PC-3 (cell line): ENCODE measurements at regions not wholly inside any gene's neighbourhood (a gene's known extent, or its start where the extent isn't known, plus 50 kb on each side); places are given as distances from the start of the nearest gene placed in this dataset.

Source experiments
- ATAC-seq: fragments of 200-7000 bp; cut with Tn5 transposase; 2 replicates; pipeline ENCODE4 v1.9.1; 2020; ENCODE audit warnings: mild to moderate bottlenecking, moderate library complexity
- BruUV-seq: library from RNA; stranded (reverse); fragments of 400-500 nt; replicated peaks from 2 replicates; lab custom pipeline; 2021; lab: Mats Ljungman, UMichigan
- CTCF ChIA-PET: fragments of 300-600 bp; sonication (Branson Sonifier 250); formaldehyde crosslinking; loops from one replicate; lab custom pipeline; 2022; ENCODE audit warnings: antibody characterized with exemption; lab: Charles Lee
- POLR2A ChIA-PET: fragments of 300-600 bp; sonication (Branson Sonifier 250); formaldehyde crosslinking; loops from one replicate; lab custom pipeline; 2022; ENCODE audit warnings: antibody characterized with exemption; ENCODE audit not compliant: unreplicated experiment; lab: Charles Lee
- DNase-seq: peaks from one replicate; pipeline ENCODE4 v3.0.0-alpha.2; 2015
- H2AFZ ChIP-seq: fragments of 300-600 bp; sonication (generic); 2 replicates; pipeline ENCODE4 v1.6.0; 2016; ENCODE audit warnings: antibody characterized with exemption, low read length
- H3F3A ChIP-seq: fragments of 300-600 bp; sonication (generic); one replicate; pipeline ENCODE4 v1.6.0; 2017; ENCODE audit warnings: antibody characterized with exemption, low read length, control low read depth, mild to moderate bottlenecking; ENCODE audit not compliant: unreplicated experiment
- H3K27ac ChIP-seq: fragments of 300-600 bp; sonication (generic); 2 replicates; pipeline ENCODE4 v1.5.1; 2016; ENCODE audit warnings: mild to moderate bottlenecking, low read length
- H3K27me3 ChIP-seq: fragments of 300-600 bp; sonication (generic); 2 replicates; pipeline ENCODE4 v1.6.1; 2016; ENCODE audit warnings: low read length, mixed read lengths
- H3K36me3 ChIP-seq: fragments of 300-600 bp; sonication (generic); 2 replicates; pipeline ENCODE4 v1.6.1; 2016; ENCODE audit warnings: low read depth, mixed run types, low read length, mixed read lengths
- H3K4me1 ChIP-seq: fragments of 300-600 bp; sonication (generic); 2 replicates; pipeline ENCODE4 v1.5.1; 2016; ENCODE audit warnings: low read length; ENCODE audit not compliant: insufficient read depth
- H3K4me2 ChIP-seq: fragments of 300-600 bp; sonication (generic); 2 replicates; pipeline ENCODE4 v1.6.0; 2016; ENCODE audit warnings: low read length
- H3K4me3 ChIP-seq: fragments of 300-600 bp; sonication (generic); 2 replicates; pipeline ENCODE4 v1.5.1; 2016; ENCODE audit warnings: mild to moderate bottlenecking, low read length, mixed read lengths
- H3K79me2 ChIP-seq: fragments of 300-600 bp; sonication (generic); 2 replicates; pipeline ENCODE4 v1.6.1; 2017; ENCODE audit warnings: low read length, mixed read lengths
- H3K9ac ChIP-seq: fragments of 300-600 bp; sonication (generic); 2 replicates; pipeline ENCODE4 v1.6.0; 2016; ENCODE audit warnings: mild to moderate bottlenecking, low read length
- H3K9me2 ChIP-seq: fragments of 300-600 bp; sonication (generic); replicated peaks from 2 replicates; pipeline ENCODE4 v1.6.1; 2016; ENCODE audit warnings: mixed run types, low read length, mixed read lengths
- H3K9me3 ChIP-seq: fragments of 300-600 bp; sonication (generic); 2 replicates; pipeline ENCODE4 v1.6.1; 2016; ENCODE audit warnings: low read length, mixed read lengths
- H4K20me1 ChIP-seq: fragments of 300-600 bp; sonication (generic); 2 replicates; pipeline ENCODE4 v1.6.1; 2016; ENCODE audit warnings: low read length, mixed read lengths
- EZH2 ChIP-seq: fragments of 300-600 bp; sonication (generic); IDR thresholded peaks from one replicate; pipeline ENCODE4 v1.6.1; 2017; ENCODE audit warnings: antibody characterized with exemption, mild to moderate bottlenecking, low read length; ENCODE audit not compliant: unreplicated experiment
- EZH2phosphoT487 ChIP-seq: fragments of 300-600 bp; sonication (generic); IDR thresholded peaks from 2 replicates; pipeline ENCODE4 v1.6.1; 2018; ENCODE audit warnings: mild to moderate bottlenecking, antibody characterized with exemption, low read length, borderline replicate concordance
- intact Hi-C: fragments of 100-400 bp; cut with micrococcal nuclease; formaldehyde crosslinking; loops from 2 replicates; pipeline ENCODE4 v1.9.0; 2023
- TF ChIP-seq, protein P1 (sequence below): fragments of 300-600 bp; sonication (generic); conservative IDR thresholded peaks from 2 replicates; pipeline ENCODE4 v1.5.1; 2017; ENCODE audit warnings: antibody characterized with exemption, low read depth, mild to moderate bottlenecking, low read length

DNA sequence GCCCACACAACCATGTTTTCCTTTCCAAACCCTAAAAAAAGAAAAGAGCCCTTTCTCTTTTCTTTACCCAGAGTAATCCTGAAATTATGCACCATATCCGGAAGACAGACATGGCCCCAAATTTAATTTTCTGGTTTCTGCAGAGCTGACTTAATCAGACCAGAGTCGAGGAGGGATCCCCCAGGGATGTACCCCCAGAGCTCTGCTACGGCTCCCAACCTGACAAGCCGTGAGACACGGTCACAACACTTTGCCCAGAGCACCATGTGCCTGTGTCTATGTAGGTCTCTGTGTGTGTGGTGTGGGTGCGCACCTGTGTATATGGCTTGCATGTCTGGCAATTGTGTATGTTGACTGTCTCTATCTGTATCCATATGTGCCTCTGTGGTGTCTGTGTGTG, 77.6 kb upstream of the CLMN start:
- H3K4me3 ChIP-seq: no peak overlapping the region
- no peaks in the 10 kb centered on the region for H3K9me2 ChIP-seq
- H4K20me1 ChIP-seq: no peaks in the 10 kb centered on the region
- CTCF ChIA-PET: no interaction called here
- DNase-seq: no peak
- H3K27me3 ChIP-seq: peaks cover 14% of the 10 kb centered on the region; the same call in 1 of the 2 replicates
- H3K4me1 ChIP-seq: no peaks in the 10 kb centered on the region
- no peak overlapping the region for H3K9ac ChIP-seq
- BruUV-seq: no TSS peak
- no peak overlapping the region for H2AFZ ChIP-seq
- no peaks in the 10 kb centered on the region for H3K9me3 ChIP-seq
- no peaks in the 10 kb centered on the region for H3K79me2 ChIP-seq
- TF ChIP-seq EZH2phosphoT487: no peak
- TF ChIP-seq EZH2: no peak
- TF ChIP-seq, protein P1, sequence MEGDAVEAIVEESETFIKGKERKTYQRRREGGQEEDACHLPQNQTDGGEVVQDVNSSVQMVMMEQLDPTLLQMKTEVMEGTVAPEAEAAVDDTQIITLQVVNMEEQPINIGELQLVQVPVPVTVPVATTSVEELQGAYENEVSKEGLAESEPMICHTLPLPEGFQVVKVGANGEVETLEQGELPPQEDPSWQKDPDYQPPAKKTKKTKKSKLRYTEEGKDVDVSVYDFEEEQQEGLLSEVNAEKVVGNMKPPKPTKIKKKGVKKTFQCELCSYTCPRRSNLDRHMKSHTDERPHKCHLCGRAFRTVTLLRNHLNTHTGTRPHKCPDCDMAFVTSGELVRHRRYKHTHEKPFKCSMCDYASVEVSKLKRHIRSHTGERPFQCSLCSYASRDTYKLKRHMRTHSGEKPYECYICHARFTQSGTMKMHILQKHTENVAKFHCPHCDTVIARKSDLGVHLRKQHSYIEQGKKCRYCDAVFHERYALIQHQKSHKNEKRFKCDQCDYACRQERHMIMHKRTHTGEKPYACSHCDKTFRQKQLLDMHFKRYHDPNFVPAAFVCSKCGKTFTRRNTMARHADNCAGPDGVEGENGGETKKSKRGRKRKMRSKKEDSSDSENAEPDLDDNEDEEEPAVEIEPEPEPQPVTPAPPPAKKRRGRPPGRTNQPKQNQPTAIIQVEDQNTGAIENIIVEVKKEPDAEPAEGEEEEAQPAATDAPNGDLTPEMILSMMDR: no peak
- intact Hi-C loops: no loop called here
- H3K36me3 ChIP-seq: no peaks in the 10 kb centered on the region
- no peaks in the 10 kb centered on the region for H3F3A ChIP-seq
- no peak overlapping the region for H3K27ac ChIP-seq
- POLR2A ChIA-PET: no interaction called here
- H3K4me2 ChIP-seq: no peak overlapping the region
- no peak for ATAC-seq

DNA sequence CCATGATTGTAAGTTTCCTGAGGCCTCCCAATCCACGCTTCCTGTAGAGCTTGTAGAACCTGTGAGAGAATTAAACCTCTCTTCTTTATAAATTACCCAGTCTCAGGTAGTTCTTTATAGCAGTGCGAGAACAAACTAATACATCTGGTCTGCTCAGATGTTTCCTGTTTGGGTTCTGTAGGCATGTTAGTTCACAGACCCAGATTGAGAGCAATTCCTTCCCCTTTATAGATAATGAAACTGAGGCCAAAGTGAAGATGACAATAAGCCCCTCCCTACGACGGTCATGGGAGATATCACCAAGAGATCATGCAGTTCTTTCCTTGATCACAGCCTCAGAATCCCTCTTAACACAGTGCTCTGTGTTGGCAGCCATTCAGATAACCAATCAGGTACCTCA, 76.5 kb upstream of the CLMN start:
- H3K27me3 ChIP-seq: peaks cover 5% of the 10 kb centered on the region; the same call in 1 of the 2 replicates
- H3K4me2 ChIP-seq: no peak overlapping the region
- no peak overlapping the region for H3K9ac ChIP-seq
- no TSS peak for BruUV-seq
- H3K4me3 ChIP-seq: no peak overlapping the region
- intact Hi-C loops: no loop called here
- no peak overlapping the region for H3K27ac ChIP-seq
- CTCF ChIA-PET: no interaction called here
- no peaks in the 10 kb centered on the region for H4K20me1 ChIP-seq
- DNase-seq: no peak
- H2AFZ ChIP-seq: no peak overlapping the region
- H3K36me3 ChIP-seq: no peaks in the 10 kb centered on the region
- no peaks in the 10 kb centered on the region for H3K9me2 ChIP-seq
- no peaks in the 10 kb centered on the region for H3K4me1 ChIP-seq
- POLR2A ChIA-PET: no interaction called here
- no peaks in the 10 kb centered on the region for H3K79me2 ChIP-seq
- TF ChIP-seq, protein P1: no peak
- TF ChIP-seq EZH2 (no peak), EZH2phosphoT487 (no peak)
- H3K9me3 ChIP-seq: no peaks in the 10 kb centered on the region
- no peak for ATAC-seq
- H3F3A ChIP-seq: no peaks in the 10 kb centered on the region

DNA sequence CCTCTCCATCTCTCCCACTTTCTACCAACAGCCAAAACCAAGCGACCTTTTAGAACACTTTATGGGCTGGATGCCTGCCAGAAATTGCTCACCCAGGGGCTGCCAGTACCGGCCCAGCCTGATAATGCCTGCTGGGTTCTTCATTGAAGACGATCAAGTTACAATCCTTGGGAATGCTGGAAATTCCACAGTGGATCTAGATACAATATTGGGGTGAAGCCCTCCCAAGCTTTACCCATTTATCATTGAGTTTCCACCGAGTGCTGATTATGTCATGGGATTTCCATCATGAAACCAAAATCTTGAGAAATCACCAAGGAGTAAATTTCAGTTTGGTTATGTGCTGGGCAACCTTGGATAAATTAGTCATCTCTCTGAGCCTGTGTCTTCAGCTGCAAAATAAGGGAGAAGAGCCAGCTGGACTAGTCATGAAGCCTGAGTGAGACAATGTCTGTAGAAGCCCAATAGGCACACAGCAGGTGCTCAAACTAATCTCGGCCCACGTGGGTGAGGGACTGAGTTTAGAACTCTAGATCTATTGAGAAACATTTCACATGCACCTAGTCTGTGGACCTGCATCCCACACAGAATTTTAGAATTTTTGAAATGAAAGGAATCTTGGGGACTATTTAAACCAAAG, 75.5 kb upstream of the CLMN start:
- DNase-seq (no peak), ATAC-seq (no peak)
- Histone ChIP-seq H3K9me2 (no peaks in the 10 kb centered on the region), H2AFZ (no peak overlapping the region), H3K79me2 (no peaks in the 10 kb centered on the region), H3K27ac (no peak overlapping the region), H3K4me3 (no peak overlapping the region), H3K36me3 (no peaks in the 10 kb centered on the region), H3K9me3 (no peaks in the 10 kb centered on the region), H3F3A (no peaks in the 10 kb centered on the region), H3K4me1 (no peaks in the 10 kb centered on the region), H4K20me1 (no peaks in the 10 kb centered on the region), H3K27me3 (no peaks in the 10 kb centered on the region), H3K4me2 (no peak overlapping the region), H3K9ac (no peak overlapping the region)
- POLR2A ChIA-PET: no interaction called here
- BruUV-seq: no TSS peak
- TF ChIP-seq EZH2: no peak
- TF ChIP-seq EZH2phosphoT487: no peak
- TF ChIP-seq, protein P1: no peak
- intact Hi-C loops: no loop called here
- CTCF ChIA-PET: no interaction called here
